Left renal pelvis (tissue), 4 donors: ENCODE measurements at regions not wholly inside any gene's neighbourhood (a gene's known extent, or its start where the extent isn't known, plus 50 kb on each side); places are given as distances from the start of the nearest gene placed in this dataset.

Source experiments
- DNase-seq, 4 donors: peaks; one replicate each; pipeline ENCODE4 v3.0.0-alpha.2; 2013; ENCODE audit warnings: low read depth in 4 of 4, low spot score in 3 of 4

GRCh38 chr5:66459728-66460127 is 136.5 kb upstream of the MAST4 start:
- no peak for DNase-seq

GRCh38 chr5:66467564-66467963 is 128.6 kb upstream of the MAST4 start:
- DNase-seq: no peak

DNA sequence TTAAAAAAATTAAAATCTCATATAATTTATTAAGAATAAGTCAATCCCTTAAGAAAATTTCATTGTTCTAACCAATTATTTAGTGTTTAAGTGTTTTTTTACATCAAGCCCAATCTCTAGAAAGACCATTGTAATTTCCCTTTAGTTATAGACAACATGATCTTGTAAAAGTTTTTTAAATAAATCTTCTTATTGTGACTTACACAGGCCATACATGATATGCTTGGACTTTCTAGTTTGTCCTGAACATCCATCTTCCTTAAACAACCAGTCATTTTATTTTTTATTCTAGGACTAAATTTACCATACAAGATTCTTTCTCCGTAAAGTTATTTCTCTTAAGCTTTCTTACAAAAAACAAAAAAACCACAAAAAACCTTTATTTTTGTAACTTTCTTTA is 126.5 kb upstream of the MAST4 start:
- DNase-seq: no peak

- no peak for DNase-seq
These were observed 124.2 kb upstream of the MAST4 start for GRCh38 chr5:66472010-66472409.

DNA sequence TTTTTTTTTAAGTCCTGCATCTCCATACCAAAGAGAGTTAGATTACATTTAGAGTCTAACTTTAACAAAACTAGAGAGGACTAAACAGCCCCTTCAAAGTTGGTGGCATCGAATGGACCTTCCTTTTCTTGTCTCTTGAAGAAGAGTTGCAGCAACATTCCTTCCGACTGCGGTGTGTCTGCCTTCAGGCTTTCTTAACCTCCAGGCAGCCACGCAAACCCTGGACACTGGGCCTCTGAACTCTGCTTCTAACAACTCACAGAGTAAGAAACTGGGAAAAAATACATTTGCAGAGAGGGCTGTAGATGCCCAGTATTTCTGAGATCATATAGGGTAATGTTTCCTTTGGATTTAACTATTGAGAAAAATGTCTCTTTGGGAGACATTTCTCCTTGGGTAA is 120.5 kb upstream of the MAST4 start:
- no peak for DNase-seq

DNA sequence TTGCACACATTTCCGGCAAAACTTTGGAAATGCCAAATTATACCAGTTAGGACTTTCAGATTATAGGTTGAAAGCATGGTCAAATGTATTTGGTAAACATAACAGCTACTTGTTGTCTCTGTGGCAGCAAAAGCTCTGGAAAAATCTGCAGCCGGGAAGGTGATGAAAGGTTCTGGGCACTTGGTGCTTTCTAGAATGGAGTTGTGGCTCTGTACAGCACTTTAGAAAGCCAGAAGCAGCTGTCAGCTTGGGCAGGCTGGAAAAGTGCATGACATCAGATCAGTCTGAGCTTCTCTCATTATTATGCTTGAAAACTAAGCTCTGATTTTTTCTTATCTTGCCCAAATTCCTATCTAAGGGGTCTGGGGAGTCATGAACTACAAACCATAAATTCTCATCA is 118.6 kb upstream of the MAST4 start:
- DNase-seq: no peak

- no peak for DNase-seq
These were observed 101.8 kb upstream of the MAST4 start for GRCh38 chr5:66494437-66494836.

- no peak for DNase-seq
These were observed 97.4 kb upstream of the MAST4 start for GRCh38 chr5:66498791-66499207.

DNA sequence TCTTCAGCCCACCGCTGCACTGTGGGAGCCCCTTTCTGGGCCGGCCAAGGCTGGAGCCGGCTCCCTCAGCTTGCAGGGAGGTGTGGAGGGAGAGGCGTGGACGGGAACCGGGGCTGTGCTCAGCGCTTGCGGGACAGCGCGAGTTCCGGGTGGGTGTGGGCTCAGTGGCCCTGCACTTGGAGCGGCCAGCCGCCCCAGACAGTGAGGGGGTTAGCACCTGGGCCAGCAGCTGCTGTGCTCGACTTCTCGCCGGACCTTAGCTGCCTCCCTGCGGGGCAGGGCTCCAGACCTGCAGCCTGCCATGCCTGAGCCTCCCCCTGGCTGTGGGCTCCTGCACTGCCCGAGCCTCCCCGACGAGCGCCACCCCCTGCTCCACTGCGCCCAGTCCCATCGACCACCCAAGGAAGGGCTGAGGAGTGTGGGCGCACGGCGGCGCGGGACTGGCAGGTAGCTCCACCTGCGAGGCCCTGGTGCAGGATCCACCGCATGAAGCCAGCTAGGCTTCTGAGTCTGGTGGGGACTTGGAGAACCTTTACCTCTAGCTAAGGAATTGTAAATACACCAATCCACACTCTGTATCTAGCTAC is 92.9 kb upstream of the MAST4 start:
- no peak for DNase-seq

GRCh38 chr5:66507106-66507505 is 89.1 kb upstream of the MAST4 start:
- DNase-seq: no peak

GRCh38 chr5:66511491-66511890 is 84.7 kb upstream of the MAST4 start:
- no peak for DNase-seq

DNA sequence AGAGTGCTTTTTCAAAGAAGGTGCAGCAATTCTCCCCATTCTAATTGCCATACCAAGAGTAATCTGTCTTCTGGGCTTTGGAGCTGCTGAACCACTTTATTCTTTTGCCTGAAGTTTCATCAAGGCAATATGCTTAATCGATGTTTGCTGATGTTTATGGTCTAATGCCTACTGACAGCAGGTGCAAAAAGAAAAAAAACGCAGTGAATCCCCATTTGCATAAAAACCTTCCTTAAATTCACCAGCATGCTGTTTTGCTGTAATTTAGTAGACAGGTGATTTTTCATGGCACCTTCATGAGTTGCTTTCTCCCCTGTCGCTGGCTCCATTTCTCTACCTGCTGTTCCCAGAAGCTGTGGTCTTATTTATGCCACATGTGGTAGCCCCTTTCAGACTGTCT is 83.1 kb upstream of the MAST4 start:
- DNase-seq: no peak

GRCh38 chr5:66515209-66515608 is 81.0 kb upstream of the MAST4 start:
- no peak for DNase-seq

- DNase-seq: no peak
These were observed 79.6 kb upstream of the MAST4 start for GRCh38 chr5:66516550-66516949.

DNA sequence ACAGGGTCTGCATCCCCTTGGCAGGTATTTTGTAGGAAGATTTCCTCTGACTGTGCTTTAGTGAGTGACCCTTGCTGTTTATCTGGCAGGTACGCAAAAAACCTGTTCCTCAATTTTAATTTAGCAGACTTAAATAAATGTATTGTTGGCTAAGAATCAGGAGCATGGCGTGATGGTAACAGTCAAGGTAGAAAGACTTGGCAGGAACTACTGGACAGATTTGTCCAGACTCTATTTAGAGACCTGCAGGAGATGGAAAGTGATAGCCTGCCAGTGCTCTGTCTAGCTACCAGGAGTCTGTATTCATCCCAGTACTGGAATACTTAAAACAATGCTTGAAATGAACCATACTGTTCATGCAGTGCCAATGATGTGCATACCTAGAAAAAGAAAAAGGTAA is 78.8 kb upstream of the MAST4 start:
- no peak for DNase-seq

DNA sequence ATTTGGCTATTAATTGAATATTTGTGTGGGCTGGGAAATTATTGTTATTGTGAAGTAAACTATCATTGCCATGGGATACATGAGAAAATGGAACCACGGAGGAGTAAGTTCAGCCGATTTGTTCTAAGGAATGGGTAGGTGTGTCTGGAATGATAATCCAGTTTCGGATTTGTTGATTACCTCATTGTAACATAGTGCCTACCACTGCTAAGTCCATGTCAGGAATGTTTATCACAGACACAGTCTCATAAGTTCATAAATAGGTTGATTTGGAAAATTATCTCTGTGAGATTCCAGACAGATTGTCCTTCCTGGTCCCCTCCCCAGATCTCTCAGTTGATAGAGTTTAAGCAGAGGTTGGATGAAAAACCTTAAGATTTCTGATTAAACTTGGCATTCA is 78.1 kb upstream of the MAST4 start:
- DNase-seq: no peak

DNA sequence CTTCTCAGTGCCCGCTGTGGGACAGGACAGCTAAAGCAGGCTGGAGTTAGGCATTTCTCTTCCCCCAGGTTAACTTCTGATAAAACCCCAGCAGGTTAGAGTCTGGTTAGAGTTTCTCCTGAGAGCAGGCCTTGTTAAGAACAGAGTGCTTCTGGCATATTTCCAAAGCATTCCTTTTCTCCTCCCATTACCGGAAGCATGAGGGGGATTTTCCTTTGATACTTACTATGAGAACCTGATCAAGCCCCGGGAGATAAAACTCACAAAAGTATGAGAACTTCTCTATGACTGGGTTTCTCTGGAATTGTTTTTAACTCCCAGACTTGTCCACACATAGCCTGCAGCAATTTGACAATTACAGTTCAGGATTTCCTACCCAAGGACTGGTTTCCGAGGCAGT is 77.4 kb upstream of the MAST4 start:
- DNase-seq: peak in 1 of 4 donors; percentile 16

GRCh38 chr5:66519626-66520025 is 76.6 kb upstream of the MAST4 start:
- DNase-seq: no peak

DNA sequence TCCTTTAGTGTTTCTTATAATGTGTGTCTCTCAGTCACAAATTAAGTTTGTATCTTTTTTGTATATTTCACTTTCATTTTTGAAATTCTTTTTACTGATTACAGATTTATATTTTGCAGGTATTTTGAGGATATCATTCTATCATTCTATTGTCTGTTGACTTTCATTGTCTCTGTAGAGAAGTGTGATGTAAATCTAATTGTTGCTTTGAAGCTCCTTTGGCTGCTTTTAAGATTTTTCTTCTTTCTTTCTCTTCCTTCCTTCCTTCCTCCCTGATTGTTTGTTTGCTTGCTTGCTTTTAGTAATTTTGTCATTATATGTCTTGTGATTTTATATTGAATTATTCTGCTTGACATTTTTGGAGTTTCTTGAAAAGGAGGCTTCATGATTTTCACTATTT is 75.3 kb upstream of the MAST4 start:
- no peak for DNase-seq

DNA sequence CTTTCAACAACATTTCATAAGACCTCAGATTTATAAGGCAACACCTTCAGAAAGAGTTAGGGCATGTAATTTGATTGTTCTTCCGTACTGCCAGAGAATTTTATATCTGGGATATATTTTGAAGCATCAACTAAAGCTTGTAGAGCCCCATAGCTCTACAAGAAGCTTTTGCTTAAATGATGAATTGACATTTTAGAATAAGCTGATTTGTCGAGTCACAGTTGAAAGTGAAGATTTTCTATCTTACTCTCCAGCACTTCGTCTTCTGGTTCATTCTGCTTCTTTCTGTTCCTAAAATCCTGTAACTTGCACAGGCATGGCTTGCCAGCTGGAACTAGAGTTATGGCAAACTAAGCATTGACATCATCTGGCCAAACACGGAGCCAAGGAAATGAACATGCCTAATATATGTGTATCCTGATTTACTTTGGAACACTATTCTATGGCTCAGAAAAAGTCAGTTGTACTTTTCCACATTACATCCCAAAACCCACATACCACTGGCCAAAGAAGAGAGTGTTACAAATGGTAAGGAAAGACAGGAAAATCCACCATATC is 68.6 kb upstream of the MAST4 start:
- DNase-seq: no peak

DNA sequence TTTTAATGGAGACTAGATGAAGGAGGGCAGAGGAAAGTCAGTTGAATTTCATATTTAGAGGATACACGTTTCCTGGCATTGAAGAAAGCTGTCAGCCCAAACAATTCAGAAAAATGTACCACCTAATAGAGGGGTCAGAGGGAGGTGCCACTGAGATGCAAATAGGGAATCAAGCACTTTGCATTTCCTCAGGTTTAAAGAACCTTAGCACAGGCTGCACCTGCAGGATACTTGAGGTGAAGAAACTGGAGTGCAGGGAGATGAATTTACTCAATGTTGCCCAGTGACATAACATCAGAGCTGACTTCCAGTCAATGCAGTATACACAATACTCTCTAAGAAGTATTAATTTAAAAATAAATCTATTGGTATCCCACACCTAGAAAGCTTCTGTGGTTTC is 67.0 kb upstream of the MAST4 start:
- no peak for DNase-seq

DNA sequence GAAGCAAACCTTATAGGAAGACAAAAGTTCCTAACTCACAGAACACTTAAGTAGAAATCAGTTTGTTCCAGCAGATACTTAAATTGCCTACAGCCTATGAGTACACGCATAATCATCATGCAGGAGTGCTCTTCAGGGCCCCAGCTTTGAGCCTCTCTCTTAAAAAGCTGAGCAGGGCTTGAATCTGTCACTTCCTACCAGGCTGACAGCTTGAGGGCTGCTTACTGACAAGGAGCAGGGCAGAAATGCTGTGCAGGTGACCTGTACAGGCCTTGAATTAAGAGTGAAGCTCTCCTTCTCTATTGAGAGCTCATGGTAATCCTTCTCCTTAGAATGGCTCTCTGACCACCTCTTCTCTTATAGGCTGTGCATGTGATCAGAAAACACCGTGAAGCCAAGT is 66.5 kb upstream of the MAST4 start:
- DNase-seq: no peak

GRCh38 chr5:66538126-66538525 is 58.1 kb upstream of the MAST4 start:
- no peak for DNase-seq
